ENCODE measurements at regions not wholly inside any gene's neighbourhood (a gene's known extent, or its start where the extent isn't known, plus 50 kb on each side); places are given as distances from the start of the nearest gene placed in this dataset.
"Not testable (repeated sequence)": the region's sequence is repeated elsewhere in the genome, so short reads cannot be mapped to it uniquely, and the experiment has no call there.

DNA sequence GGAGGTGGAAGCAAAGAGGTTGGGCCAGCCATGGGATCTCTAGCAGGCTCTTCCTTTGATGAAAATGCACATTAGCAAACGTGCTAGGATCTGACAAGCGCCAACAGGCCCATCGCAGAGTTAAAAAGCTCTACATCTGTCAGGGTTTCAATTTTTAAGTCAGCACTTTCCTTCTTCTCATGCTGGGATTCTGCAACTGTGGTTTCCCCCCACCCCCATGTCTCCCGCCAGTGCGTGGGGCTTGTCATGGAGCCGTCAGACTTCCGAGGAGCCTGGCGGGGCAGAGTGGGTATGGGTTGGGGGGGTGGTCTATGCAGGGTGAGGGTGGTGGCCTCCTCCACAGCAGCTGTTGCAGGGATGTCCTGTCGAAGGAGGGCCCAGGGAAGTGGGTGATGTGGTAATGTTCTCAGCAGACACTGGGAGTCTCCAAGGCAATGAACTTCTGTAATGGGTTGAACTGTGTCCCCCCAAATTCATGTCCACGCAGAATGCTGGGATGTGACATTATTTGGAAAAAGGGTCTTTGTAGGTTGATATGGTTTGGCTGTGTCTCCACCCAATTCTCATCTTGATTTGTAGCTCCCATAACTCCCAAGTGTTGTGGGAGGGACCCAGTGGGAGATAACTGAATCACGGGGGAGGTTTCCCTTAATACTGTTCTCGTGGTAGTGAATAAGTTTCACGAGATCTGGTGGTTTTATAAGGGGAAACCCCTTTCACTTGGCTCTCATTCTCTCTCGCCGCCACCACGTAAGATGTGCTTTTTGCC lies 115.2 kb upstream of the MAP1LC3B2 start:
- H3K4me3 ChIP-seq (ENCODE audit: control insufficient read depth, low read depth, low read length), result no peak overlapping the region
- DNase-seq (ENCODE audit: low read depth), result no peak
- TF ChIP-seq, protein P1, sequence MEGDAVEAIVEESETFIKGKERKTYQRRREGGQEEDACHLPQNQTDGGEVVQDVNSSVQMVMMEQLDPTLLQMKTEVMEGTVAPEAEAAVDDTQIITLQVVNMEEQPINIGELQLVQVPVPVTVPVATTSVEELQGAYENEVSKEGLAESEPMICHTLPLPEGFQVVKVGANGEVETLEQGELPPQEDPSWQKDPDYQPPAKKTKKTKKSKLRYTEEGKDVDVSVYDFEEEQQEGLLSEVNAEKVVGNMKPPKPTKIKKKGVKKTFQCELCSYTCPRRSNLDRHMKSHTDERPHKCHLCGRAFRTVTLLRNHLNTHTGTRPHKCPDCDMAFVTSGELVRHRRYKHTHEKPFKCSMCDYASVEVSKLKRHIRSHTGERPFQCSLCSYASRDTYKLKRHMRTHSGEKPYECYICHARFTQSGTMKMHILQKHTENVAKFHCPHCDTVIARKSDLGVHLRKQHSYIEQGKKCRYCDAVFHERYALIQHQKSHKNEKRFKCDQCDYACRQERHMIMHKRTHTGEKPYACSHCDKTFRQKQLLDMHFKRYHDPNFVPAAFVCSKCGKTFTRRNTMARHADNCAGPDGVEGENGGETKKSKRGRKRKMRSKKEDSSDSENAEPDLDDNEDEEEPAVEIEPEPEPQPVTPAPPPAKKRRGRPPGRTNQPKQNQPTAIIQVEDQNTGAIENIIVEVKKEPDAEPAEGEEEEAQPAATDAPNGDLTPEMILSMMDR (IDR thresholded peaks at IDR 0.05; ENCODE audit: control insufficient read depth, insufficient read depth, low read depth, low read length, missing control alignments), result no peak

DNA sequence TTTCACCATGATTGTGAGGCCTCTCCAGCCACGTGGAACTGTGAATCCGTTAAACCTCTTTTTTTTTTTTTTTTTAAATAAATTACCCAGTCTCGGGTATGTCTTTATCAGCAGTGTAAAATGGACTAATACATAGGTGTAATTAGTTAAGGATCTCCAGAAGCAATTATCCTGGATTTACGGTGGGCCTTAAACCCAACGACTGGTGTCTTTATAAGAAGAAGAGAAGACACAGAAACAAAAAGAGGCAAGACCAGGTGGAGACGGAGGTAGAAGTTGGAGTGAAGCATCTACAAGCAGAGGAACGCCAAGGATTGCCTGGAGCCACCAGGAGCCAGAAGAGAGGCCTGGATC lies 114.6 kb upstream of the MAP1LC3B2 start:
- no peak overlapping the region for H3K4me3 ChIP-seq (ENCODE audit: control insufficient read depth, low read depth, low read length)
- TF ChIP-seq, protein P1 (IDR thresholded peaks at IDR 0.05; ENCODE audit: control insufficient read depth, insufficient read depth, low read depth, low read length, missing control alignments), result no peak
- DNase-seq (ENCODE audit: low read depth), result no peak

DNA sequence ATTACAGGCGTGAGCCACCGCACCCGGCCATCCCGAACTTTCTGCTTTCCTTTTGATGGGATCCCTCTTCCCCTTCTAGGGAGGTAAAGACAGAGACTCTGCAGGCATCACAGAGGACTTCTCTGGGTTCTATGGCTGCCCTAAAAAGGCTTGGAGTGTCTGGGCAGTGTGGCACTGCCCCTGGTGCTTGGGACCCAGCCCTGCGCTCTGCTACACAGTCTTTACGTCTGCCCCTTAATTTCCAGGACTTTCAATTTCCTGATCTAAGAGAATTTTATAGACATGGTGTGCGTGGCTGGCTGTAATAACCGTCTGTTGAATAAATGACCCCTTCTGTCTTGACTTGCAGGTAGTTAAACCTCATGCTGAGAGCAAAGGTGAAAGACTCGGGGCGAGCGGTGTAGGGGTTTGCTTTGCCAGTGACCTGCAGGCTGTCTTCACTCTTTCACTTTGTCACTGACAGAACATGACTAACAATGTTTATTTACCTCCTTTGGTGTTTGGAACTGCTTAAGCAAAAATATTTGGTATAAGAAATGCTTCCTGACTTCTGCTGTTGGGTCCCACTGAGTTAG lies 110.9 kb upstream of the MAP1LC3B2 start:
- TF ChIP-seq, protein P1 (IDR thresholded peaks at IDR 0.05; ENCODE audit: control insufficient read depth, insufficient read depth, low read depth, low read length, missing control alignments), result no peak
- H3K4me3 ChIP-seq (ENCODE audit: control insufficient read depth, low read depth, low read length), result no peak overlapping the region
- no peak for DNase-seq (ENCODE audit: low read depth)

DNA sequence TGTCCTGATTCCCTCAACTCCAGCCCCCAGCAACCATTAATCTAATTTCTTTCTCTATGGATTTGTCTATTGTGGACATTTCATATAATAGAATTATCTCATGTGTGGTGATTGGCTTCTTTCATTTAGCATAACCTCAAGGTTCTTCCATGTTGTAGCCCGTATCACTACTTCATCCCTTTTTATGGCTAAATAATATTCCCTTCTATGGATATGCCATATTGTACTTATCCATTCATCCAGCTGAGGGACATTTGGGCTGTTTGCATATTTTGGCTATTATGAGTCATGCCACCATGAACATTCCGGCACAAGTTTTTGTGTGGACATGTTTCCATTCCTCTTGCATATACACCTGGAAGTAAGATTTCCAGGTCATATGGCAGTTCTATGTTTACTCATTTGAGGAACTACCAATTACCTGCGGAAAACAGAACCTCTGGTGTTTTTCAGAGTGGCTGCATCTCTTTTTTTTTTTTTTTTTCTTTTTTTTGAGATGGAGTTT lies 108.7 kb upstream of the MAP1LC3B2 start:
- TF ChIP-seq, protein P1 (IDR thresholded peaks at IDR 0.05; ENCODE audit: control insufficient read depth, insufficient read depth, low read depth, low read length, missing control alignments), result no peak
- DNase-seq (ENCODE audit: low read depth), result no peak

DNA sequence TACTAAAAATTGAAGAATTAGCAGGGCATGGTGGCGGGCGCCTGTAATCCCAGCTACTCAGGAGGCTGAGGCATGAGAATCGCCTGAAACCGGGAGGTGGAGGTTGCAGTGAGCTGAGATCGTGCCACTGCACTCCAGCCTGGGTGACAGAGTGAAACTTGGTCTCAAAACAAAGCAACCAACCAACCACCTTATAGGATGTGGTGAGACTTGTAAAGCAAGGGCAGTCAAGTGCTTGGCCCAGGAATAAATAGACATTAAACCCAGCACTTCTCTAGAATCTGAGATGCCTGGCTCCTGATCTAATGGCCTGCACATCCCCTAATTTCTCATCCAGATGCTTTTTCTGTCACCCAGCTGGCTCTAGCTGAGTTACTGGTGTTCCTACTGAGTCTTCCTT lies 106.2 kb upstream of the MAP1LC3B2 start:
- H3K4me3 ChIP-seq (ENCODE audit: control insufficient read depth, low read depth, low read length); DNase-seq (ENCODE audit: low read depth): not testable (repeated sequence)

More for the DNA sequence above, 108.7 kb upstream of the MAP1LC3B2 start:
- no peak overlapping the region for H3K4me3 ChIP-seq (ENCODE audit: control insufficient read depth, low read depth, low read length)

DNA sequence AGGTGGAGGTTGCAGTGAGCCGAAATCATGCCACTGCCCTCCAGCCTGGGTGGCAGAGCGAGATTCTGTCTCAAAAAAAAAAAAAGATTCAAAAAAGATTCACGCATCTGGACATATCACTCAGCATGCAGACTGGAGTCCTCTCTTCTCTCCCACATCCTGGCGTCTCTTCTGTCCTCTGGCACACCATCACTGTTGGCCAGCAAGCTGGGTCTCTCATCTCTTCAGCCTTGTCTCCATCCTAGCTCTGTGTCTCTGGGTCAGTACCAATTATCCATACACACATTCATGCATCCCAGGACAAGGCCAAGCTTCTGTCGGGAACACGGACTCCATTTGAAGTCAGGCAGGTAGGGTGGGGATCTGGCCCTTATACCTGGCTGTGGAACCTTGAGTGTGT lies 105.5 kb upstream of the MAP1LC3B2 start:
- no peak overlapping the region for H3K4me3 ChIP-seq (ENCODE audit: control insufficient read depth, low read depth, low read length)
- no peak for DNase-seq (ENCODE audit: low read depth)
- TF ChIP-seq, protein P1 (IDR thresholded peaks at IDR 0.05; ENCODE audit: control insufficient read depth, insufficient read depth, low read depth, low read length, missing control alignments), result no peak

DNA sequence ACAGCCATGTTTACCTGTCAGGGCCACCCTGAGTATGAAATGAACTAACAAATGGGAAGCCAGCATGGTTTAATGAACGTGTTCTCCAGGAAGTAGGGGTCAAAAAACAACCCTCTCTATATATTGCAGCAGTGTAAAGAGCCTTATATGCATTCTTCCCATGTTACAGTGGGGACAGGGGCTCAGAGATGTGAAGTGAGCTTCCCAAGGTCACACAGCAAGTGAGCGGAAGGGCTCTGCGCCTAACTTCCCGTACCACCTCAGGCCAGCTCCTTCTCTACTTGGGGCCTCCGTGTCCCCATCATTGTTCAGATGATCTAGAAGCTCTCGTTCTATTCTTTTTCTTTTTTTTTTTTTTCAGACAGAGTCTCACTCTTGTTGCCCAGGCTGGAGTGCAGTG lies 105.1 kb upstream of the MAP1LC3B2 start:
- no peak overlapping the region for H3K4me3 ChIP-seq (ENCODE audit: control insufficient read depth, low read depth, low read length)
- DNase-seq (ENCODE audit: low read depth), result no peak
- TF ChIP-seq, protein P1 (IDR thresholded peaks at IDR 0.05; ENCODE audit: control insufficient read depth, insufficient read depth, low read depth, low read length, missing control alignments), result no peak

Measured in AG09309 (cell line).